ENCODE measurements at regions not wholly inside any gene's neighbourhood (a gene's known extent, or its start where the extent isn't known, plus 50 kb on each side); places are given as distances from the start of the nearest gene placed in this dataset.

DNA sequence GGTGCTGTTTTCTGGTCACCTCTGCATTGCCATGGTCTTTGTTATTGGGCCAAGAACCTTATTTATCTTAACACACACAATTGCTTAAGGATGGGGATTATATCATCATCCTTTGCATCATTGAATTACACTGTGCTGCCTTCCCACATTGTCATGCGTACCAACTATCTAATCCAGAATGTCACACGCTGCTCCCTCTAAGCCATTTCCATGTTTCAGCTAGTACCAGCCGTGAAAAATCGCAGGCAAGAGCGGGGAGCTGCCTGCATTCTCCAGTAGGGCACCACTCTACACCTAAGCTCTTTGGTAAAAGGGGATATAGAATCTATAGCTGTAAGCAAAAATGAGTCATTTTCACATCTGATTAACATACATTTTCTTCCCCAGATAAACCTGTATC is 277.0 kb downstream of the PRL start:
- Histone ChIP-seq H3K27ac (no peak overlapping the region), H3K36me3 (replicated peaks in 1 of 2) (no peaks in the 10 kb centered on the region), H3K4me1 (replicated peaks in 1 of 2) (peaks cover 0 to under 1% of the 10 kb centered on the region in 2 donors), H3K27me3 (no peaks in the 10 kb centered on the region), H3K4me3 (no peak overlapping the region), H3K9me3 (replicated peaks in 1 of 3) (no peaks in the 10 kb centered on the region)
- TF ChIP-seq POLR2A (IDR thresholded peaks at IDR 0.05) = no peak
- TF ChIP-seq CTCF (IDR thresholded peaks at IDR 0.05) = no peak
- intact Hi-C loops (cut with DNase I) = no loop called here
- 92 to 97% (median 96%) methylated on average over 5 of the region's 5 CpGs for WGBS, 4 donors
- no peak for DNase-seq

- no peak for TF ChIP-seq POLR2A (IDR thresholded peaks at IDR 0.05)
- TF ChIP-seq CTCF (IDR thresholded peaks at IDR 0.05) = no peak
- intact Hi-C loops (cut with DNase I) = no loop called here
- 59 to 69% (median 61%) methylated on average over 5 of the region's 5 CpGs for WGBS, 4 donors
- Histone ChIP-seq H3K27ac (no peak overlapping the region), H3K4me1 (replicated peaks in 1 of 2) (peaks cover 0 to 7% of the 10 kb centered on the region in 2 donors), H3K4me3 (no peak overlapping the region), H3K36me3 (replicated peaks in 1 of 2) (no peaks in the 10 kb centered on the region), H3K9me3 (replicated peaks in 1 of 3) (no peaks in the 10 kb centered on the region), H3K27me3 (no peaks in the 10 kb centered on the region)
- DNase-seq = no peak
Observed at GRCh38 chr6:22020299-22021003, 276.4 kb downstream of the PRL start.

DNA sequence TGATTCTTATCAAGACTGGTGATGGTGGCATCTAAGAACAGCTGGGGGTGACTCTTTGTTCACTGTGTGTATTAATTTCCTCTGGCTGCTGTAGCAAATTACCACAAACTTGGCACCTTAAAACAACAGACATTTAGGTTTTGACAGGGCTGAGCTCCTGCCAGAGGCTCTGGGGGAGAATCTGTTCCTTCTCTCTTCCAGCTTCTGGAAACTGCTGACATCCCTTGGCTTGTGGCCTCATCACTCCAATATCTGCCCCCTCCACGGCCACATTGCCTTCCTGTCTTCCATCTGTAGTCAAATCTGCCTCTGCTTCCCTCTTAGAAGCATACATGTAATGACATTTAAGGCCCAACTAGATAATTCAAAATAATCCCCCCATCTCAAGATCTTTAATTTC is 274.9 kb downstream of the PRL start:
- no peaks in the 10 kb centered on the region for H3K36me3 ChIP-seq (replicated peaks in 1 of 2)
- H3K27ac ChIP-seq = no peak overlapping the region
- H3K9me3 ChIP-seq (replicated peaks in 1 of 3) = no peaks in the 10 kb centered on the region
- DNase-seq = no peak
- intact Hi-C loops (cut with DNase I) = no loop called here
- 83 to 96% (median 94%) methylated on average over 1 of the region's 1 CpG for WGBS, 4 donors
- TF ChIP-seq POLR2A (IDR thresholded peaks at IDR 0.05) = no peak
- no peak for TF ChIP-seq CTCF (IDR thresholded peaks at IDR 0.05)
- H3K4me1 ChIP-seq (replicated peaks in 1 of 2) = peaks cover 6 to 18% of the 10 kb centered on the region in 2 donors
- H3K27me3 ChIP-seq = no peaks in the 10 kb centered on the region
- no peak overlapping the region for H3K4me3 ChIP-seq

DNA sequence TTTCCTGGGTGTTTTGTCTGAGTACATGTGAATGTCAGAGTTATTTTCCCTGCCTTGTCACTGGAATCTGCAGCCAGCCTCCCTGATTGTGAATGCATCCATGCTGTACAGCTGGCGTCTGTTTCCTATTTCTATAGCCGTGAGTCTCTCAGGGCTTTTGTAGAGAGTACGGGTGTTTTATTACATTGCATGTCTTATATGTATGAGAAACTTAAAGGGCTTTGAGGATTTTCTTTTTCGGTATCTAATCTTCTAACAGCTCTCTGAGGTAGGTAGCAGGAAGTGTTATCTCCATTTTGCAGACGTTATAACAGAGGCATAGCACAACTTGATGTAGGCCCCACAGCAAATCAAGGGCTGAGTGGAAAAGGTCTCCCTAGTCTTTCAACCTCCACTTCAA is 272.9 kb downstream of the PRL start:
- H3K4me1 ChIP-seq (replicated peaks in 1 of 2) = peaks cover 6 to 18% of the 10 kb centered on the region in 2 donors
- TF ChIP-seq POLR2A (IDR thresholded peaks at IDR 0.05) = no peak
- no peak for TF ChIP-seq CTCF (IDR thresholded peaks at IDR 0.05)
- H3K36me3 ChIP-seq (replicated peaks in 1 of 2) = no peaks in the 10 kb centered on the region
- H3K9me3 ChIP-seq (replicated peaks in 1 of 3) = no peaks in the 10 kb centered on the region
- H3K27ac ChIP-seq = no peak overlapping the region
- no peak overlapping the region for H3K4me3 ChIP-seq
- DNase-seq = no peak
- 79 to 88% (median 81%) methylated on average over 5 of the region's 5 CpGs for WGBS, 4 donors
- no peaks in the 10 kb centered on the region for H3K27me3 ChIP-seq
- intact Hi-C loops (cut with DNase I) = no loop called here

Data from adrenal gland (tissue), 9 donors.